Mesothelial cell of epicardium (in vitro differentiated cells): ENCODE measurements at regions not wholly inside any gene's neighbourhood (a gene's known extent, or its start where the extent isn't known, plus 50 kb on each side); places are given as distances from the start of the nearest gene placed in this dataset.

Experiments used
- DNase-seq, 2 experiments: peaks; one replicate each; pipeline ENCODE4 v3.0.0; 2021; ENCODE audit warnings: low spot score in 2 of 2; ENCODE audit not compliant: unreplicated experiment in 2 of 2
- H3K27ac Mint-ChIP-seq: 2 replicates; pipeline ENCODE4 v1.8.0; 2021; ENCODE audit warnings: mixed read lengths
- H3K27me3 Mint-ChIP-seq: 2 replicates; pipeline ENCODE4 v1.8.0; 2021; ENCODE audit warnings: low read depth, mixed read lengths
- H3K36me3 Mint-ChIP-seq: 2 replicates; pipeline ENCODE4 v1.8.0; 2021; ENCODE audit warnings: mixed read lengths
- H3K4me1 Mint-ChIP-seq: 2 replicates; pipeline ENCODE4 v1.8.0; 2021; ENCODE audit warnings: mixed read lengths
- H3K4me3 Mint-ChIP-seq: 2 replicates; pipeline ENCODE4 v1.8.0; 2021; ENCODE audit warnings: mild to moderate bottlenecking, moderate library complexity, mixed read lengths
- H3K9me3 Mint-ChIP-seq: 2 replicates; pipeline ENCODE4 v1.8.0; 2021; ENCODE audit warnings: mixed read lengths
- CTCF ChIP-seq: fragments of 200-600 bp; sonication (generic); IDR thresholded peaks from one replicate; pipeline ENCODE4 v1.5.0; 2021; ENCODE audit warnings: antibody characterized with exemption; ENCODE audit not compliant: unreplicated experiment

- no peak for DNase-seq
- TF ChIP-seq CTCF: no peak
- Mint-ChIP-seq H3K4me1 (no peaks in the 10 kb centered on the region), H3K27me3 (peaks cover 9% of the 10 kb centered on the region), H3K36me3 (no peaks in the 10 kb centered on the region), H3K4me3 (no peak overlapping the region), H3K9me3 (no peaks in the 10 kb centered on the region), H3K27ac (no peak overlapping the region)
These were observed 66.7 kb upstream of the ARHGEF7 start for GRCh38 chr13:111048387-111048786.

GRCh38 chr13:111047326-111047725 lies 67.8 kb upstream of the ARHGEF7 start:
- H3K36me3 Mint-ChIP-seq: no peaks in the 10 kb centered on the region
- H3K27me3 Mint-ChIP-seq: peaks cover 6% of the 10 kb centered on the region
- H3K4me3 Mint-ChIP-seq: no peak overlapping the region
- no peak for DNase-seq
- H3K4me1 Mint-ChIP-seq: no peaks in the 10 kb centered on the region
- H3K9me3 Mint-ChIP-seq: no peaks in the 10 kb centered on the region
- no peak for TF ChIP-seq CTCF
- no peak overlapping the region for H3K27ac Mint-ChIP-seq

DNA sequence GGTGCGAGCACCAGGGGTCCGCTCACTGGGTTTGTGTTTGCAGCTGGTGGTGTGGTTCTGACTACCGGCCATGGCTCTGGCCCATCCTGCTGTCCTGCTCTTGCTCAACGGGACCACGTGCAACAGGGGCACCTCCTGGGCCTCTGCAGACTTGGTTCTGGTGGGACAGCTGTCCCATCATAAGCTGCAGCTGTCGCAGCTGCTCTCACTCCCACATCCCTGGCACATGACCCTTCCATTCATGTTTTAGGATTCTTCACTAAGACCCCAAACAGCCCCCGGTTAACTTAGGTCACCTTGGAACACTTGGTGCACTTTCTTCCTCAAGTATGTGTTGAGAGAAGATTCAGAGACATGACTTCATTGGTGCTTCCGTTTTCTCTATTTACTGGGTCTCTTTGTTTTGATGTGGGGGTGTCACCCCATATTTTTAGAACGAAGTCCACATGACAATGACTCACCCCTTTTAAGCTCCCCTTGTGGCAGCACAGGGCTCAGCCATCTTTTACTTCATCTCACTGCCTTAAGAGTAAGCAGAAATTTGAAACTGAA lies 68.4 kb upstream of the ARHGEF7 start:
- Mint-ChIP-seq H3K4me1 (no peaks in the 10 kb centered on the region), H3K9me3 (no peaks in the 10 kb centered on the region), H3K36me3 (no peaks in the 10 kb centered on the region), H3K27me3 (peaks cover 13% of the 10 kb centered on the region), H3K27ac (no peak overlapping the region), H3K4me3 (no peak overlapping the region)
- no peak for DNase-seq
- TF ChIP-seq CTCF: no peak

DNA sequence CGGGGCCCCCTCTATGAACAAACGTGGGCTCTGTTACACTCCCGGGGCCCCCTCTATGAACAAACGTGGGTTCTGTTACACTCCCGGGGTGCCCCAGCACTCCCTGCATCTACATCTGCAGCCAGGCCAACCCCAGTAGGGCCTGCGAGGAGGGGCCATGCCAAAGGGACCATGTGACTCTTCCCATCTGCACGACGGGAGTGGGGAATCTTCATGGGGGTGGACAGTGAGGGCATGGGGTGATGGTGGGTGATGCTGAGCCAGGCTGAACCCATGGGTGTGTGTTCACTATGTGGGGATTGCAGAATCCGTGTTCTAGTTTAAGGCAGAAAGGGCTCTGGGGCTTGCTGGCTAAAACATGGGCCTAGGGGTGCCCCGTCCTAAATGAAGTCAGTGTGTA lies 69.9 kb upstream of the ARHGEF7 start:
- Mint-ChIP-seq H3K36me3 (no peaks in the 10 kb centered on the region), H3K4me3 (no peak overlapping the region), H3K4me1 (no peaks in the 10 kb centered on the region), H3K9me3 (no peaks in the 10 kb centered on the region), H3K27ac (no peak overlapping the region), H3K27me3 (peaks cover 14% of the 10 kb centered on the region)
- no peak for DNase-seq
- no peak for TF ChIP-seq CTCF

GRCh38 chr13:111044087-111044830 lies 70.9 kb upstream of the ARHGEF7 start:
- H3K4me1 Mint-ChIP-seq: no peaks in the 10 kb centered on the region
- no peaks in the 10 kb centered on the region for H3K36me3 Mint-ChIP-seq
- H3K27ac Mint-ChIP-seq: no peak overlapping the region

More at GRCh38 chr13:111044087-111044830, 70.9 kb upstream of the ARHGEF7 start:
- Mint-ChIP-seq H3K9me3 (no peaks in the 10 kb centered on the region), H3K4me3 (no peak overlapping the region), H3K27me3 (peaks cover 21% of the 10 kb centered on the region)
- TF ChIP-seq CTCF: no peak
- DNase-seq: no peak
